Lung (tissue), 11 donors: ENCODE measurements at regions not wholly inside any gene's neighbourhood (a gene's known extent, or its start where the extent isn't known, plus 50 kb on each side); places are given as distances from the start of the nearest gene placed in this dataset.

Source experiments
- ATAC-seq: fragments of 200-7000 bp; cut with Tn5 transposase; one replicate; pipeline ENCODE4 v1.9.1; 2020; ENCODE audit warnings: moderate number of reproducible peaks; ENCODE audit not compliant: insufficient read depth, low FRiP score
- DNase-seq, 3 donors: peaks; one replicate each; pipeline ENCODE4 v3.0.0-alpha.2; 2013 to 2017
- H3K27ac ChIP-seq, 2 donors: one replicate each; pipeline ENCODE4 v1.5.1; 2013; ENCODE audit warnings: mild to moderate bottlenecking in 2 of 2, moderate library complexity in 2 of 2, control low read depth in 1 of 2, inconsistent platforms in 1 of 2, low read depth in 1 of 2, low read length in 1 of 2
- H3K27me3 ChIP-seq, 3 donors: one replicate each; pipeline ENCODE4 v1.5.1; 2013; ENCODE audit warnings: low read length in 2 of 3; ENCODE audit not compliant: control insufficient read depth in 3 of 3, insufficient read depth in 3 of 3
- H3K36me3 ChIP-seq, 4 donors: one replicate each; pipeline ENCODE4 v1.5.1; 2013; ENCODE audit warnings: low read length in 4 of 4, mild to moderate bottlenecking in 1 of 4, moderate library complexity in 1 of 4; ENCODE audit not compliant: control insufficient read depth in 4 of 4, insufficient read depth in 4 of 4
- H3K4me1 ChIP-seq, 5 donors: one replicate each; pipeline ENCODE4 v1.5.1; 2013; ENCODE audit warnings: low read length in 5 of 5, mild to moderate bottlenecking in 2 of 5, moderate library complexity in 1 of 5; ENCODE audit not compliant: control insufficient read depth in 5 of 5, insufficient read depth in 5 of 5
- H3K4me3 ChIP-seq: one replicate; pipeline ENCODE4 v1.5.1; 2013; ENCODE audit warnings: mild to moderate bottlenecking, control low read depth, moderate library complexity
- H3K9ac ChIP-seq, 2 donors: one replicate each; pipeline ENCODE4 v1.5.1; 2013; ENCODE audit warnings: low read length in 2 of 2, control low read depth in 1 of 2; ENCODE audit not compliant: insufficient read depth in 1 of 2
- H3K9me3 ChIP-seq, 4 donors: one replicate each; pipeline ENCODE4 v1.5.1; 2013; ENCODE audit warnings: low read length in 3 of 4, mild to moderate bottlenecking in 1 of 4, moderate library complexity in 1 of 4; ENCODE audit not compliant: control insufficient read depth in 4 of 4, insufficient read depth in 3 of 4
- WGBS, 2 donors: extraction: QIAGEN DNeasy Blood & Tissue Kit; methylation state at CpG; one replicate each; pipeline ENCODE4 v1.1.7; 2013; 5-methylcytosine and 5-hydroxymethylcytosine counted together
- TF ChIP-seq, protein P1 (sequence below): IDR thresholded peaks from 2 replicates; pipeline ENCODE4 v1.5.1; 2012; ENCODE audit warnings: mild to moderate bottlenecking; ENCODE audit errors: control extremely low read depth, extremely low read depth
- donor health status: control.
- donor health status: control.
- donor health status: Bipolar disorder and iron deficiency.
- donor health status: healthy.
- donor health status: DM: yes; HTN: yes; CAD: no.

GRCh38 chr12:86838711-86839110 lies 582.5 kb upstream of the MGAT4C start:
- H3K27ac ChIP-seq, result no peak overlapping the region
- WGBS, 2 donors, result 52 to 65% methylated on average over 4 of the region's 4 CpGs
- peaks cover 0 to 4% (median 0%) of the 10 kb centered on the region in 5 donors for H3K4me1 ChIP-seq
- no peak overlapping the region for H3K4me3 ChIP-seq
- TF ChIP-seq, protein P1, sequence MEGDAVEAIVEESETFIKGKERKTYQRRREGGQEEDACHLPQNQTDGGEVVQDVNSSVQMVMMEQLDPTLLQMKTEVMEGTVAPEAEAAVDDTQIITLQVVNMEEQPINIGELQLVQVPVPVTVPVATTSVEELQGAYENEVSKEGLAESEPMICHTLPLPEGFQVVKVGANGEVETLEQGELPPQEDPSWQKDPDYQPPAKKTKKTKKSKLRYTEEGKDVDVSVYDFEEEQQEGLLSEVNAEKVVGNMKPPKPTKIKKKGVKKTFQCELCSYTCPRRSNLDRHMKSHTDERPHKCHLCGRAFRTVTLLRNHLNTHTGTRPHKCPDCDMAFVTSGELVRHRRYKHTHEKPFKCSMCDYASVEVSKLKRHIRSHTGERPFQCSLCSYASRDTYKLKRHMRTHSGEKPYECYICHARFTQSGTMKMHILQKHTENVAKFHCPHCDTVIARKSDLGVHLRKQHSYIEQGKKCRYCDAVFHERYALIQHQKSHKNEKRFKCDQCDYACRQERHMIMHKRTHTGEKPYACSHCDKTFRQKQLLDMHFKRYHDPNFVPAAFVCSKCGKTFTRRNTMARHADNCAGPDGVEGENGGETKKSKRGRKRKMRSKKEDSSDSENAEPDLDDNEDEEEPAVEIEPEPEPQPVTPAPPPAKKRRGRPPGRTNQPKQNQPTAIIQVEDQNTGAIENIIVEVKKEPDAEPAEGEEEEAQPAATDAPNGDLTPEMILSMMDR, result no peak
- H3K36me3 ChIP-seq, result no peaks in the 10 kb centered on the region
- no peaks in the 10 kb centered on the region for H3K9me3 ChIP-seq
- no peak overlapping the region for H3K9ac ChIP-seq
- no peaks in the 10 kb centered on the region for H3K27me3 ChIP-seq
- no peak for ATAC-seq
- peak; percentile 11 to 78 (median 50) for DNase-seq

- DNase-seq, result no peak
- no peaks in the 10 kb centered on the region for H3K9me3 ChIP-seq
- H3K27me3 ChIP-seq, result no peaks in the 10 kb centered on the region
- H3K9ac ChIP-seq, result no peak overlapping the region
- peaks cover 0 to 4% (median 0%) of the 10 kb centered on the region in 5 donors for H3K4me1 ChIP-seq
- H3K27ac ChIP-seq, result no peak overlapping the region
- TF ChIP-seq, protein P1, result no peak
- no peak overlapping the region for H3K4me3 ChIP-seq
- H3K36me3 ChIP-seq, result no peaks in the 10 kb centered on the region
- 52 to 70% methylated on average over 1 of the region's 1 CpG for WGBS, 2 donors
- ATAC-seq, result no peak
These were observed 582.1 kb upstream of the MGAT4C start for GRCh38 chr12:86838260-86838659.

GRCh38 chr12:86837246-86837645 lies 581.1 kb upstream of the MGAT4C start:
- DNase-seq (no peak), ATAC-seq (no peak)
- H3K9ac ChIP-seq, result no peak overlapping the region
- no peak overlapping the region for H3K27ac ChIP-seq
- TF ChIP-seq, protein P1, result no peak
- H3K27me3 ChIP-seq, result no peaks in the 10 kb centered on the region
- H3K4me1 ChIP-seq, result peaks cover 0 to 4% (median 0%) of the 10 kb centered on the region in 5 donors
- WGBS, 2 donors, result 36 to 41% methylated on average over 1 of the region's 1 CpG
- no peak overlapping the region for H3K4me3 ChIP-seq
- H3K36me3 ChIP-seq, result no peaks in the 10 kb centered on the region
- H3K9me3 ChIP-seq, result no peaks in the 10 kb centered on the region

DNA sequence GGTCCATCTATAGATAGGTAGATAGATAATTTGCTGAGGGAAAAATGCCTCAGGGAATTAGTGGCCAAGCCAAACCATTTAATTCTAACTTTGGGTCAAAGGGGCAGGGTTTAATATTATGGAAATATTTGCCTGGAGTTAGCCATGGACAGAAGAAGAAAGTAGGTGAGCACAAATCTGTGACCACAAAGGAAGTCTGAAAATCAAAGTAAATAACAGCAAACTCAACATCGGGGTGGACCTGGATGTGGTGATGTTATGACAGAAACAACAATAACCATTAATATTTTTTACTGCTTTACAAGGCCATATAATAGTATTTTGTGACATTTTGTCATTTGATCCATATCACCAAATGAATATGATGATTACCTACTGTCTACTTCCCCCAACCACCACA lies 578.0 kb upstream of the MGAT4C start:
- no peaks in the 10 kb centered on the region for H3K27me3 ChIP-seq
- WGBS, 2 donors, result 83 to 85% methylated on average over 1 of the region's 1 CpG

More for the DNA sequence above, 578.0 kb upstream of the MGAT4C start:
- Histone ChIP-seq H3K9me3 (no peaks in the 10 kb centered on the region), H3K36me3 (no peaks in the 10 kb centered on the region), H3K4me3 (no peak overlapping the region), H3K9ac (no peak overlapping the region), H3K27ac (no peak overlapping the region), H3K4me1 (peaks cover 0 to 3% (median 0%) of the 10 kb centered on the region in 5 donors)
- DNase-seq, result no peak
- TF ChIP-seq, protein P1, result no peak
- no peak for ATAC-seq
